DND-41 (cell line): ENCODE measurements at regions not wholly inside any gene's neighbourhood (a gene's known extent, or its start where the extent isn't known, plus 50 kb on each side); places are given as distances from the start of the nearest gene placed in this dataset.
"Not testable (repeated sequence)": the region's sequence is repeated elsewhere in the genome, so short reads cannot be mapped to it uniquely, and the experiment has no call there.

ENCODE experiments used
- ATAC-seq: fragments of 200-7000 bp; cut with Tn5 transposase; 3 replicates; pipeline ENCODE4 v1.9.1; 2021; ENCODE audit warnings: low read depth; ENCODE audit not compliant: insufficient read depth
- DNase-seq: peaks from one replicate; pipeline ENCODE4 v3.0.0-alpha.2; 2020
- H2AFZ ChIP-seq: 2 replicates; pipeline ENCODE4 v1.6.0; 2012; ENCODE audit warnings: low read depth, low read length
- H3K27ac ChIP-seq: 2 replicates; pipeline ENCODE4 v1.5.1; 2012; ENCODE audit warnings: low read length, inconsistent platforms
- H3K27me3 ChIP-seq: fragments of 200-600 bp; sonication (generic); 2 replicates; pipeline ENCODE4 v1.6.0; 2012; ENCODE audit warnings: low read length, mild to moderate bottlenecking, inconsistent platforms; ENCODE audit not compliant: insufficient read depth, poor library complexity
- H3K36me3 ChIP-seq: 2 replicates; pipeline ENCODE4 v1.5.1; 2012; ENCODE audit warnings: low read length, inconsistent platforms; ENCODE audit not compliant: insufficient read depth
- H3K4me1 ChIP-seq: 2 replicates; pipeline ENCODE4 v1.5.1; 2012; ENCODE audit warnings: mild to moderate bottlenecking, low read length; ENCODE audit not compliant: insufficient read depth
- H3K4me2 ChIP-seq: 2 replicates; pipeline ENCODE4 v1.6.0; 2012; ENCODE audit warnings: mild to moderate bottlenecking, moderate library complexity, low read length, inconsistent platforms; ENCODE audit not compliant: insufficient read depth
- H3K4me3 ChIP-seq, 2 experiments: fragments of 200-600 bp in 1 of 2; shearing (Covaris generic) in 1 of 2; 2 replicates each; pipeline ENCODE4 v1.5.1; 2012 to 2016; ENCODE audit warnings: inconsistent platforms in 2 of 2, low read length in 2 of 2, mild to moderate bottlenecking in 2 of 2, low read depth in 1 of 2, moderate library complexity in 1 of 2
- H3K79me2 ChIP-seq: 2 replicates; pipeline ENCODE4 v1.6.0; 2012; ENCODE audit warnings: low read length, inconsistent platforms; ENCODE audit not compliant: insufficient read depth
- H3K9ac ChIP-seq: 2 replicates; pipeline ENCODE4 v1.6.0; 2012; ENCODE audit warnings: low read depth, mild to moderate bottlenecking, inconsistent platforms, low read length, moderate library complexity
- H3K9me3 ChIP-seq: 2 replicates; pipeline ENCODE4 v1.5.1; 2012; ENCODE audit warnings: low read length, moderate library complexity, mild to moderate bottlenecking, inconsistent platforms; ENCODE audit not compliant: insufficient read depth, severe bottlenecking
- H4K20me1 ChIP-seq: 2 replicates; pipeline ENCODE4 v1.6.0; 2012; ENCODE audit warnings: low read length; ENCODE audit not compliant: insufficient read depth
- CTCF ChIP-seq: IDR thresholded peaks from 2 replicates; pipeline ENCODE4 v1.5.1; 2012; ENCODE audit warnings: borderline replicate concordance, low read length, moderate library complexity, mild to moderate bottlenecking; ENCODE audit not compliant: poor library complexity, severe bottlenecking; ENCODE audit errors: extremely low read depth
- EZH2 ChIP-seq: IDR thresholded peaks from 3 replicates; pipeline ENCODE4 v1.6.1; 2012; ENCODE audit warnings: borderline replicate concordance, low read depth, mild to moderate bottlenecking, moderate library complexity, low read length, inconsistent platforms; ENCODE audit not compliant: severe bottlenecking

GRCh38 chr3:161939918-161940620 is 443.5 kb downstream of the OTOL1 start:
- H3K4me1 ChIP-seq, result peaks cover 15% of the 10 kb centered on the region
- no peaks in the 10 kb centered on the region for H3K36me3 ChIP-seq
- no peaks in the 10 kb centered on the region for H4K20me1 ChIP-seq
- TF ChIP-seq CTCF (no peak), EZH2 (no peak)
- DNase-seq, result peak; percentile 20
- no peak overlapping the region for H3K9ac ChIP-seq
- H3K9me3 ChIP-seq, result no peaks in the 10 kb centered on the region
- no peaks in the 10 kb centered on the region for H3K27me3 ChIP-seq
- peak overlapping the region; percentile 54; the same call in 1 of the 2 replicates for H2AFZ ChIP-seq
- H3K79me2 ChIP-seq, result no peaks in the 10 kb centered on the region
- 0 out of 2 replicates have a peak overlapping the region, but pooled peaks have one; percentile 18 for H3K4me2 ChIP-seq
- ATAC-seq, result peak; percentile 82
- H3K27ac ChIP-seq, result 0 out of 2 replicates have a peak overlapping the region, but pooled peaks have one; percentile 21
- H3K4me3 ChIP-seq, result no peak overlapping the region

DNA sequence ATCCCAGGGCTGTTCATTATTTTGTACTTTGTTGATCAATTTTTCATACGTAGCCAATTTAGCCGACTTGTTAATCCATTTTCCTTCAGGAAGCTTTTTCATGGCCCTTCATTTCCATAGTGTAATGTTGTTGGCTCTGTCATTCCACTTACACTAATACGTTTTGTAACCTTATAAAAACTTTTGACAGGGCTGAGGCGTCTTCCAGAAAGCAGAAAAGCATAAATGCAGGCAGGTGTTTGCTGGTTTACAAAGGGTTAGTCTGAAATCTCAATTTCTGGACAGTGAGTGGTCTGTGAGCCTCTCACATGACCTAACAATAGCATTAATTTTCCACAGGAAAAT is 444.0 kb downstream of the OTOL1 start:
- Histone ChIP-seq H3K4me2 (no peak overlapping the region), H3K9me3 (no peaks in the 10 kb centered on the region), H3K79me2 (no peaks in the 10 kb centered on the region), H3K4me3 (no peak overlapping the region), H3K4me1 (peaks cover 15% of the 10 kb centered on the region), H2AFZ (no peak overlapping the region), H3K36me3 (no peaks in the 10 kb centered on the region), H3K27me3 (no peaks in the 10 kb centered on the region), H3K27ac (no peak overlapping the region), H4K20me1 (no peaks in the 10 kb centered on the region), H3K9ac (no peak overlapping the region)
- DNase-seq, result no peak
- TF ChIP-seq EZH2, result no peak
- TF ChIP-seq CTCF, result no peak
- ATAC-seq, result no peak

GRCh38 chr3:161941891-161942290 is 445.3 kb downstream of the OTOL1 start:
- DNase-seq (no peak), ATAC-seq (no peak)
- no peaks in the 10 kb centered on the region for H4K20me1 ChIP-seq
- H3K36me3 ChIP-seq, result no peaks in the 10 kb centered on the region
- H3K9me3 ChIP-seq, result no peaks in the 10 kb centered on the region
- no peak overlapping the region for H3K27ac ChIP-seq
- no peak overlapping the region for H2AFZ ChIP-seq
- TF ChIP-seq CTCF (no peak), EZH2 (no peak)
- no peak overlapping the region for H3K4me2 ChIP-seq
- no peaks in the 10 kb centered on the region for H3K27me3 ChIP-seq
- H3K4me1 ChIP-seq, result peaks cover 15% of the 10 kb centered on the region
- no peak overlapping the region for H3K9ac ChIP-seq
- no peaks in the 10 kb centered on the region for H3K79me2 ChIP-seq
- no peak overlapping the region for H3K4me3 ChIP-seq

- not testable (repeated sequence) for H3K4me3 ChIP-seq, H3K9ac ChIP-seq, DNase-seq, H3K27me3 ChIP-seq, H4K20me1 ChIP-seq, H3K9me3 ChIP-seq, H2AFZ ChIP-seq, H3K4me2 ChIP-seq, H3K36me3 ChIP-seq, ATAC-seq, H3K27ac ChIP-seq, H3K79me2 ChIP-seq
- H3K4me1 ChIP-seq, result peaks cover 15% of the 10 kb centered on the region
Measured at GRCh38 chr3:161943801-161944345, 447.3 kb downstream of the OTOL1 start.
